Skeletal muscle satellite cell (primary cell): ENCODE measurements at regions not wholly inside any gene's neighbourhood (a gene's known extent, or its start where the extent isn't known, plus 50 kb on each side); places are given as distances from the start of the nearest gene placed in this dataset.

Experiments
- H3K27me3 ChIP-seq: 2 replicates; pipeline ENCODE4 v1.7.0; 2013; ENCODE audit warnings: low read length; ENCODE audit not compliant: control insufficient read depth, insufficient read depth
- H3K36me3 ChIP-seq: 2 replicates; pipeline ENCODE4 v1.7.0; 2013; ENCODE audit warnings: mild to moderate bottlenecking, control low read depth, low read length; ENCODE audit not compliant: insufficient read depth
- H3K4me1 ChIP-seq: 2 replicates; pipeline ENCODE4 v1.7.0; 2013; ENCODE audit warnings: low read length; ENCODE audit not compliant: control insufficient read depth, insufficient read depth
- H3K4me2 ChIP-seq: 2 replicates; pipeline ENCODE4 v1.7.0; 2013; ENCODE audit warnings: mild to moderate bottlenecking, low read length
- H3K4me3 ChIP-seq: 2 replicates; pipeline ENCODE4 v1.7.0; 2013; ENCODE audit warnings: low read length
- H3K9ac ChIP-seq: 2 replicates; pipeline ENCODE4 v1.7.0; 2013; ENCODE audit warnings: mild to moderate bottlenecking, low read depth, low read length, moderate library complexity
- H3K9me3 ChIP-seq: replicated peaks from 2 replicates; pipeline ENCODE4 v1.7.0; 2013; ENCODE audit warnings: mild to moderate bottlenecking, control low read depth, low read length

- H3K27me3 ChIP-seq: no peaks in the 10 kb centered on the region
- peaks cover 23% of the 10 kb centered on the region for H3K4me1 ChIP-seq
Observed at GRCh38 chr3:176950743-176951142, 246.5 kb downstream of the TBL1XR1 start.

GRCh38 chr3:176948151-176948550 is 249.1 kb downstream of the TBL1XR1 start:
- H3K27me3 ChIP-seq: no peaks in the 10 kb centered on the region
- H3K9ac ChIP-seq: no peak overlapping the region
- H3K9me3 ChIP-seq: no peaks in the 10 kb centered on the region
- H3K4me3 ChIP-seq: no peak overlapping the region
- no peak overlapping the region for H3K4me2 ChIP-seq
- peaks cover 15% of the 10 kb centered on the region for H3K4me1 ChIP-seq
- no peaks in the 10 kb centered on the region for H3K36me3 ChIP-seq

More at GRCh38 chr3:176950743-176951142, 246.5 kb downstream of the TBL1XR1 start:
- Histone ChIP-seq H3K9ac (no peak overlapping the region), H3K4me3 (no peak overlapping the region), H3K36me3 (no peaks in the 10 kb centered on the region), H3K9me3 (no peaks in the 10 kb centered on the region), H3K4me2 (peak overlapping the region; percentile 12)

- H3K4me1 ChIP-seq: peaks cover 10% of the 10 kb centered on the region
- H3K27me3 ChIP-seq: no peaks in the 10 kb centered on the region
- no peaks in the 10 kb centered on the region for H3K9me3 ChIP-seq
Observed at GRCh38 chr3:176946202-176946601, 251.1 kb downstream of the TBL1XR1 start.

GRCh38 chr3:176942305-176942704 is 255.0 kb downstream of the TBL1XR1 start:
- Histone ChIP-seq H3K36me3 (no peaks in the 10 kb centered on the region), H3K9me3 (no peaks in the 10 kb centered on the region), H3K9ac (no peak overlapping the region), H3K4me2 (no peak overlapping the region), H3K27me3 (no peaks in the 10 kb centered on the region), H3K4me3 (no peak overlapping the region), H3K4me1 (no peaks in the 10 kb centered on the region)

More at GRCh38 chr3:176946202-176946601, 251.1 kb downstream of the TBL1XR1 start:
- Histone ChIP-seq H3K4me3 (no peak overlapping the region), H3K9ac (no peak overlapping the region), H3K36me3 (no peaks in the 10 kb centered on the region), H3K4me2 (no peak overlapping the region)

GRCh38 chr3:176941689-176942088 is 255.6 kb downstream of the TBL1XR1 start:
- Histone ChIP-seq H3K4me3 (no peak overlapping the region), H3K9me3 (no peaks in the 10 kb centered on the region), H3K9ac (no peak overlapping the region), H3K36me3 (no peaks in the 10 kb centered on the region), H3K4me1 (no peaks in the 10 kb centered on the region), H3K27me3 (no peaks in the 10 kb centered on the region), H3K4me2 (no peak overlapping the region)

- H3K36me3 ChIP-seq: no peaks in the 10 kb centered on the region
- H3K27me3 ChIP-seq: no peaks in the 10 kb centered on the region
- no peak overlapping the region for H3K4me3 ChIP-seq
- no peaks in the 10 kb centered on the region for H3K4me1 ChIP-seq
- no peak overlapping the region for H3K9ac ChIP-seq
- H3K9me3 ChIP-seq: no peaks in the 10 kb centered on the region
- peak overlapping the region; percentile 41 for H3K4me2 ChIP-seq
Observed at GRCh38 chr3:176939022-176939817, 258.1 kb downstream of the TBL1XR1 start.

GRCh38 chr3:176937994-176938393 is 259.3 kb downstream of the TBL1XR1 start:
- Histone ChIP-seq H3K4me3 (no peak overlapping the region), H3K9ac (no peak overlapping the region), H3K4me1 (no peaks in the 10 kb centered on the region), H3K4me2 (no peak overlapping the region), H3K9me3 (no peaks in the 10 kb centered on the region), H3K36me3 (no peaks in the 10 kb centered on the region), H3K27me3 (no peaks in the 10 kb centered on the region)

- no peaks in the 10 kb centered on the region for H3K4me1 ChIP-seq
- H3K4me2 ChIP-seq: no peak overlapping the region
- no peak overlapping the region for H3K4me3 ChIP-seq
- no peaks in the 10 kb centered on the region for H3K9me3 ChIP-seq
- no peaks in the 10 kb centered on the region for H3K27me3 ChIP-seq
- no peaks in the 10 kb centered on the region for H3K36me3 ChIP-seq
- no peak overlapping the region for H3K9ac ChIP-seq
Observed at GRCh38 chr3:176937541-176937940, 259.7 kb downstream of the TBL1XR1 start.

- H3K36me3 ChIP-seq: no peaks in the 10 kb centered on the region
- no peaks in the 10 kb centered on the region for H3K27me3 ChIP-seq
- H3K4me3 ChIP-seq: no peak overlapping the region
- H3K9ac ChIP-seq: no peak overlapping the region
- H3K4me2 ChIP-seq: no peak overlapping the region
- H3K4me1 ChIP-seq: no peaks in the 10 kb centered on the region
- H3K9me3 ChIP-seq: no peaks in the 10 kb centered on the region
Observed at GRCh38 chr3:176935194-176935888, 261.9 kb downstream of the TBL1XR1 start.

GRCh38 chr3:176934698-176935097 is 262.6 kb downstream of the TBL1XR1 start:
- no peak overlapping the region for H3K4me2 ChIP-seq
- H3K9me3 ChIP-seq: no peaks in the 10 kb centered on the region
- no peaks in the 10 kb centered on the region for H3K4me1 ChIP-seq
- no peak overlapping the region for H3K9ac ChIP-seq
- H3K36me3 ChIP-seq: no peaks in the 10 kb centered on the region
- no peak overlapping the region for H3K4me3 ChIP-seq
- H3K27me3 ChIP-seq: no peaks in the 10 kb centered on the region

- H3K27me3 ChIP-seq: no peaks in the 10 kb centered on the region
- H3K36me3 ChIP-seq: no peaks in the 10 kb centered on the region
- H3K4me2 ChIP-seq: no peak overlapping the region
- H3K9ac ChIP-seq: no peak overlapping the region
- H3K4me3 ChIP-seq: no peak overlapping the region
- H3K4me1 ChIP-seq: no peaks in the 10 kb centered on the region
- H3K9me3 ChIP-seq: no peaks in the 10 kb centered on the region
Observed at GRCh38 chr3:176933704-176934103, 263.6 kb downstream of the TBL1XR1 start.
